H1 (cell line): ENCODE measurements at regions not wholly inside any gene's neighbourhood (a gene's known extent, or its start where the extent isn't known, plus 50 kb on each side); places are given as distances from the start of the nearest gene placed in this dataset.

Experiments used
- CTCF ChIA-PET: fragments of 300-600 bp; sonication (Branson Sonifier 250); formaldehyde crosslinking; loops from one replicate; lab custom pipeline; 2021; ENCODE audit not compliant: partially characterized antibody; lab: Charles Lee
- POLR2A ChIA-PET: fragments of 300-600 bp; sonication (Branson Sonifier 250); formaldehyde crosslinking; loops from one replicate; lab custom pipeline; 2021; ENCODE audit warnings: inconsistent platforms; ENCODE audit not compliant: partially characterized antibody; lab: Charles Lee
- DNase-seq, 2 experiments: peaks; one replicate each; pipeline versions ENCODE4 v3.0.0 to v3.0.0-alpha.2; 2010 to 2022; ENCODE audit warnings: low spot score in 2 of 2, low read depth in 1 of 2, mixed read lengths in 1 of 2
- FAIRE-seq: peaks from 2 replicates; lab custom pipeline; 2011; peaks lifted over from hg19 to GRCh38; lab: Jason Lieb, UNC
- H2AFZ ChIP-seq: 2 replicates; pipeline ENCODE4 v1.8.1; 2012; ENCODE audit warnings: low read length, inconsistent platforms
- H2AK5ac ChIP-seq: 2 replicates; pipeline ENCODE4 v1.6.1; 2013; ENCODE audit warnings: low read depth, low read length
- H2BK120ac ChIP-seq: replicated peaks from 2 replicates; pipeline ENCODE3; 2013; ENCODE audit warnings: low read depth, low read length, inconsistent platforms
- H2BK12ac ChIP-seq: 2 replicates; pipeline ENCODE4 v1.6.1; 2013; ENCODE audit warnings: low read depth, low read length
- H2BK15ac ChIP-seq: 2 replicates; pipeline ENCODE4 v1.6.1; 2013; ENCODE audit warnings: low read length
- H2BK20ac ChIP-seq: 2 replicates; pipeline ENCODE4 v1.6.1; 2013; ENCODE audit warnings: low read length
- H2BK5ac ChIP-seq: 2 replicates; pipeline ENCODE4 v1.6.1; 2013; ENCODE audit warnings: low read depth, low read length
- H3K14ac ChIP-seq: 2 replicates; pipeline ENCODE4 v1.6.1; 2013; ENCODE audit warnings: inconsistent platforms; ENCODE audit not compliant: insufficient read length
- H3K18ac ChIP-seq: 2 replicates; pipeline ENCODE4 v1.6.1; 2013; ENCODE audit warnings: low read length; ENCODE audit errors: extremely low read depth
- H3K23ac ChIP-seq: 2 replicates; pipeline ENCODE4 v1.6.1; 2013; ENCODE audit warnings: inconsistent platforms; ENCODE audit not compliant: insufficient read length
- H3K23me2 ChIP-seq: 2 replicates; pipeline ENCODE4 v1.6.1; 2013; ENCODE audit warnings: low read depth, low read length
- H3K27ac ChIP-seq: 2 replicates; pipeline ENCODE4 v1.6.1; 2011; ENCODE audit warnings: low read depth, low read length, inconsistent platforms
- H3K27me3 ChIP-seq, 4 experiments: replicated peaks in 1 of 4; 1 replicate in 1 of 4; 2 replicates in 3 of 4; pipeline versions ENCODE4 v1.6.1 to v1.8.1; 2011 to 2013; ENCODE audit warnings: low read length in 3 of 4, mild to moderate bottlenecking in 3 of 4, inconsistent platforms in 2 of 4, mixed read lengths in 2 of 4, moderate library complexity in 1 of 4; ENCODE audit not compliant: control insufficient read depth in 3 of 4, insufficient read depth in 3 of 4; ENCODE audit errors: extremely low read depth in 1 of 4
- H3K36me3 ChIP-seq, 4 experiments: 2 replicates each; pipeline versions ENCODE4 v1.6.1 to v1.8.1; 2011 to 2013; ENCODE audit warnings: mild to moderate bottlenecking in 4 of 4, low read length in 3 of 4, moderate library complexity in 2 of 4, control low read depth in 1 of 4, inconsistent platforms in 1 of 4; ENCODE audit not compliant: insufficient read depth in 4 of 4, control insufficient read depth in 2 of 4
- H3K4ac ChIP-seq: replicated peaks from 2 replicates; pipeline ENCODE3; 2013; ENCODE audit warnings: low read length, low read depth, mixed read lengths, inconsistent platforms; ENCODE audit not compliant: insufficient read length
- H3K4me1 ChIP-seq, 4 experiments: replicated peaks in 1 of 4; 1 replicate in 1 of 4; 2 replicates in 3 of 4; pipeline versions ENCODE4 v1.6.1 to v1.8.1; 2011 to 2013; ENCODE audit warnings: low read length in 3 of 4, inconsistent platforms in 2 of 4, mixed read lengths in 1 of 4; ENCODE audit not compliant: insufficient read depth in 4 of 4, control insufficient read depth in 3 of 4
- H3K4me2 ChIP-seq, 2 experiments: 2 replicates each; pipeline versions ENCODE4 v1.6.1 to v1.8.1; 2011 to 2013; ENCODE audit warnings: low read depth in 2 of 2, low read length in 2 of 2, control low read depth in 1 of 2, inconsistent platforms in 1 of 2, mild to moderate bottlenecking in 1 of 2; ENCODE audit not compliant: insufficient read depth in 1 of 2
- H3K4me3 ChIP-seq, 4 experiments: fragments of 200-600, 300-600 bp in 1 of 4; sonication (generic), shearing (Covaris generic), sonication (Bioruptor Twin) in 1 of 4; 2 replicates each; pipeline versions ENCODE4 v1.5.1 to v1.8.1; 2011 to 2016; ENCODE audit warnings: low read length in 4 of 4, low read depth in 3 of 4, control low read depth in 2 of 4, inconsistent platforms in 2 of 4, mild to moderate bottlenecking in 2 of 4, mixed read lengths in 1 of 4, moderate library complexity in 1 of 4; ENCODE audit not compliant: insufficient read depth in 2 of 4; ENCODE audit errors: extremely low read depth in 1 of 4
- H3K56ac ChIP-seq: replicated peaks from 2 replicates; pipeline ENCODE3; 2013; ENCODE audit warnings: low read depth, mild to moderate bottlenecking, mixed read lengths, low read length, inconsistent platforms; ENCODE audit not compliant: insufficient read length
- H3K79me1 ChIP-seq: 2 replicates; pipeline ENCODE4 v1.6.1; 2013; ENCODE audit warnings: low read depth, low read length, control low read depth
- H3K79me2 ChIP-seq, 2 experiments: 2 replicates each; pipeline versions ENCODE4 v1.6.1 to v1.8.1; 2012 to 2013; ENCODE audit warnings: low read length in 2 of 2, mild to moderate bottlenecking in 2 of 2, inconsistent platforms in 1 of 2; ENCODE audit not compliant: insufficient read depth in 2 of 2, control insufficient read depth in 1 of 2
- H3K9ac ChIP-seq, 4 experiments: replicated peaks in 1 of 4; 1 replicate in 1 of 4; 2 replicates in 3 of 4; pipeline versions ENCODE4 v1.6.1 to v1.8.1; 2011 to 2013; ENCODE audit warnings: low read depth in 3 of 4, low read length in 3 of 4, control low read depth in 2 of 4, mild to moderate bottlenecking in 2 of 4, moderate library complexity in 2 of 4, inconsistent platforms in 1 of 4; ENCODE audit errors: extremely low read depth in 1 of 4
- H3K9me3 ChIP-seq, 2 experiments: 2 replicates each; pipeline versions ENCODE4 v1.6.1 to v1.8.1; 2012 to 2013; ENCODE audit warnings: mild to moderate bottlenecking in 2 of 2, moderate library complexity in 2 of 2, control low read depth in 1 of 2, inconsistent platforms in 1 of 2, low read depth in 1 of 2, low read length in 1 of 2, mixed read lengths in 1 of 2; ENCODE audit not compliant: insufficient read depth in 2 of 2
- H4K20me1 ChIP-seq, 2 experiments: replicated peaks in 1 of 2; 2 replicates each; pipeline versions ENCODE3 to v1.8.1; 2011 to 2013; ENCODE audit warnings: inconsistent platforms in 2 of 2, low read length in 2 of 2, mild to moderate bottlenecking in 1 of 2; ENCODE audit not compliant: insufficient read depth in 2 of 2, control insufficient read depth in 1 of 2
- H4K5ac ChIP-seq: 2 replicates; pipeline ENCODE4 v1.6.1; 2013; ENCODE audit warnings: low read length, low read depth, mixed read lengths, inconsistent platforms; ENCODE audit not compliant: insufficient read length
- H4K8ac ChIP-seq: 2 replicates; pipeline ENCODE4 v1.8.0; 2013; ENCODE audit warnings: mild to moderate bottlenecking, moderate library complexity, low read length, inconsistent platforms; ENCODE audit not compliant: insufficient read depth; ENCODE audit errors: extremely low read depth
- H4K91ac ChIP-seq: replicated peaks from 2 replicates; pipeline ENCODE3; 2013; ENCODE audit warnings: low read length, mixed read lengths, inconsistent platforms; ENCODE audit not compliant: insufficient read length
- BCL11A ChIP-seq, 2 experiments: IDR thresholded peaks; one replicate each; pipeline ENCODE4 v1.6.1; 2011; ENCODE audit warnings: low read depth in 2 of 2, low read length in 2 of 2, mild to moderate bottlenecking in 2 of 2
- CBX8 ChIP-seq: fragments of 300-800, 300-1000 bp; sonication (generic); IDR thresholded peaks from 2 replicates; pipeline ENCODE4 v1.7.1; 2016; ENCODE audit warnings: low read depth, low read length, borderline replicate concordance
- CHD2 ChIP-seq: IDR thresholded peaks from 2 replicates; pipeline ENCODE4 v1.6.1; 2012; ENCODE audit warnings: low read length, improper control_type of control experiment
- EP300 ChIP-seq, 2 experiments: IDR thresholded peaks; 1 replicate in 1 of 2; 2 replicates in 1 of 2; pipeline ENCODE4 v1.6.1; 2011 to 2012; ENCODE audit warnings: low read depth in 2 of 2, low read length in 2 of 2, mild to moderate bottlenecking in 2 of 2, borderline replicate concordance in 1 of 2, inconsistent platforms in 1 of 2, moderate library complexity in 1 of 2
- EZH2 ChIP-seq: fragments of 200-600 bp; sonication (generic); IDR thresholded peaks from 2 replicates; pipeline ENCODE4 v1.7.1; 2012; ENCODE audit warnings: low read depth, mild to moderate bottlenecking, moderate library complexity, low read length, inconsistent platforms; ENCODE audit not compliant: severe bottlenecking
- NANOG ChIP-seq: IDR thresholded peaks from 2 replicates; pipeline ENCODE4 v1.6.1; 2011; ENCODE audit warnings: low read length, low read depth, mild to moderate bottlenecking, inconsistent platforms; ENCODE audit not compliant: insufficient read depth, poor library complexity, severe bottlenecking
- TBP ChIP-seq: IDR thresholded peaks from 2 replicates; pipeline ENCODE4 v1.6.1; 2011; ENCODE audit warnings: low read depth, low read length, improper control_type of control experiment
- TCF12 ChIP-seq: IDR thresholded peaks from 2 replicates; pipeline ENCODE4 v1.6.1; 2011; ENCODE audit warnings: low read depth, mild to moderate bottlenecking, low read length
- WGBS, 2 experiments: shearing (Covaris generic) in 1 of 2; methylation state at CpG; one replicate each; pipeline versions ENCODE4 v1.1.6 to v1.1.7; 2013 to 2015; ENCODE audit warnings: low lambda C conversion rate in 2 of 2, mixed read lengths in 2 of 2, inconsistent platforms in 1 of 2, low coverage in 1 of 2, missing lambda C conversion rate in 1 of 2; ENCODE audit not compliant: insufficient replicate concordance in 2 of 2, insufficient coverage in 1 of 2, insufficient read length in 1 of 2; ENCODE audit errors: extremely low coverage in 1 of 2, missing lambda C conversion rate in 1 of 2; 5-methylcytosine and 5-hydroxymethylcytosine counted together
- TF ChIP-seq, protein P1 (sequence below): IDR thresholded peaks from 2 replicates; pipeline ENCODE4 v1.6.1; 2012; ENCODE audit warnings: inconsistent platforms
- TF ChIP-seq, protein P2 (sequence below), 3 experiments: IDR thresholded peaks; 1 replicate in 2 of 3; 2 replicates in 1 of 3; pipeline versions ENCODE4 v1.5.1 to v1.6.1; 2011; ENCODE audit warnings: low read length in 3 of 3, mild to moderate bottlenecking in 3 of 3, inconsistent platforms in 2 of 3, low read depth in 1 of 3, moderate library complexity in 1 of 3; ENCODE audit not compliant: insufficient read depth in 1 of 3; ENCODE audit errors: control extremely low read depth in 1 of 3

DNA sequence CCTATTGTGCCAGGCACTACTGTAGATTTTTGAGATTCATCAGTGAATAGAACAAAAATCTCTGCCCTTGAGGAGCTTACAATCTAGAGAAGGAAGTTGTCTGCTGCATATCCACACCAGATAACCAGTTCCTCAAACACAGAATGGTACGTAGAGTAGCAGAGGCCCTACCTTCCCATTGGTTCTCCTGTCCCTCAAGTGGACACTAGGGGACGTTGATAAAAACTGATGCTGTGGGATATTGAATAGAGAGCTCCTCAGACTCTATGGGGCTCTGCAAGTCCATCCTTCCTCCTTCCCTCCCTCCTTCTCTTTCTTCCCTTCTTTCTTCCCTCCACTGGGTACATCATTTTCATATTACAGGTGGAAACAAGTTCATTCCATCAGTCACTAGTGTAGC lies 371.3 kb downstream of the PBX1 start:
- Histone ChIP-seq H3K4me1 (no peaks in the 10 kb centered on the region; a peak in 1 of 7 replicates), H3K23ac (no peak overlapping the region), H3K79me1 (no peaks in the 10 kb centered on the region), H4K5ac (no peak overlapping the region), H2BK120ac (no peak overlapping the region), H3K56ac (no peak overlapping the region), H2BK12ac (no peak overlapping the region), H2AFZ (no peak overlapping the region), H3K27ac (no peak overlapping the region), H3K9ac (no peak overlapping the region), H4K91ac (no peak overlapping the region), H4K8ac (no peak overlapping the region), H3K4me2 (no peak overlapping the region), H3K4me3 (no peak overlapping the region), H3K4ac (no peak overlapping the region), H3K18ac (no peak overlapping the region), H3K36me3 (no peaks in the 10 kb centered on the region), H4K20me1 (no peaks in the 10 kb centered on the region), H2AK5ac (no peak overlapping the region), H3K14ac (no peak overlapping the region), H2BK5ac (no peak overlapping the region), H2BK20ac (no peak overlapping the region), H3K27me3 (no peaks in the 10 kb centered on the region), H3K79me2 (no peaks in the 10 kb centered on the region), H3K9me3 (no peaks in the 10 kb centered on the region), H3K23me2 (no peaks in the 10 kb centered on the region), H2BK15ac (no peak overlapping the region)
- no peak for DNase-seq
- no peak for FAIRE-seq
- ChIA-PET POLR2A (interaction anchor here (1.0 kb wide), 1 partner anchor 11 kb away, joined by 3 read pairs; no protein-coding TSS in a partner anchor), CTCF (interaction anchor here (0.6 to 2.9 kb wide), 7 partner anchors 11 to 696 kb away, joined by 3 to 12 read pairs (median 4); no protein-coding TSS in a partner anchor)
- 77% methylated on average over 2 of the region's 2 CpGs; no CpG with 5 or more reads in 1 of the 2 experiments for WGBS, 2 experiments
- TF ChIP-seq CHD2 (no peak), TCF12 (no peak), EP300 (IDR thresholded peaks at IDR 0.05; ENCODE audit: borderline replicate concordance in 1 of 2, low read depth in 2 of 2, low read length in 2 of 2) (no peak), CBX8 (no peak), NANOG (no peak), BCL11A (IDR thresholded peaks at IDR 0.05; ENCODE audit: low read depth in 2 of 2, low read length in 2 of 2) (no peak), TBP (no peak), EZH2 (no peak)
- TF ChIP-seq, protein P1, sequence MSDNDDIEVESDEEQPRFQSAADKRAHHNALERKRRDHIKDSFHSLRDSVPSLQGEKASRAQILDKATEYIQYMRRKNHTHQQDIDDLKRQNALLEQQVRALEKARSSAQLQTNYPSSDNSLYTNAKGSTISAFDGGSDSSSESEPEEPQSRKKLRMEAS: no peak
- TF ChIP-seq, protein P2, sequence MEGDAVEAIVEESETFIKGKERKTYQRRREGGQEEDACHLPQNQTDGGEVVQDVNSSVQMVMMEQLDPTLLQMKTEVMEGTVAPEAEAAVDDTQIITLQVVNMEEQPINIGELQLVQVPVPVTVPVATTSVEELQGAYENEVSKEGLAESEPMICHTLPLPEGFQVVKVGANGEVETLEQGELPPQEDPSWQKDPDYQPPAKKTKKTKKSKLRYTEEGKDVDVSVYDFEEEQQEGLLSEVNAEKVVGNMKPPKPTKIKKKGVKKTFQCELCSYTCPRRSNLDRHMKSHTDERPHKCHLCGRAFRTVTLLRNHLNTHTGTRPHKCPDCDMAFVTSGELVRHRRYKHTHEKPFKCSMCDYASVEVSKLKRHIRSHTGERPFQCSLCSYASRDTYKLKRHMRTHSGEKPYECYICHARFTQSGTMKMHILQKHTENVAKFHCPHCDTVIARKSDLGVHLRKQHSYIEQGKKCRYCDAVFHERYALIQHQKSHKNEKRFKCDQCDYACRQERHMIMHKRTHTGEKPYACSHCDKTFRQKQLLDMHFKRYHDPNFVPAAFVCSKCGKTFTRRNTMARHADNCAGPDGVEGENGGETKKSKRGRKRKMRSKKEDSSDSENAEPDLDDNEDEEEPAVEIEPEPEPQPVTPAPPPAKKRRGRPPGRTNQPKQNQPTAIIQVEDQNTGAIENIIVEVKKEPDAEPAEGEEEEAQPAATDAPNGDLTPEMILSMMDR (IDR thresholded peaks at IDR 0.05; ENCODE audit: control extremely low read depth in 1 of 3, insufficient read depth in 1 of 3, low read depth in 1 of 3, low read length in 3 of 3): peak in 1 of 3 experiments; percentile 13; a peak in 1 of 4 replicates
